ENCODE measurements at regions not wholly inside any gene's neighbourhood (a gene's known extent, or its start where the extent isn't known, plus 50 kb on each side); places are given as distances from the start of the nearest gene placed in this dataset.
"Not testable (repeated sequence)": the region's sequence is repeated elsewhere in the genome, so short reads cannot be mapped to it uniquely, and the experiment has no call there.

DNA sequence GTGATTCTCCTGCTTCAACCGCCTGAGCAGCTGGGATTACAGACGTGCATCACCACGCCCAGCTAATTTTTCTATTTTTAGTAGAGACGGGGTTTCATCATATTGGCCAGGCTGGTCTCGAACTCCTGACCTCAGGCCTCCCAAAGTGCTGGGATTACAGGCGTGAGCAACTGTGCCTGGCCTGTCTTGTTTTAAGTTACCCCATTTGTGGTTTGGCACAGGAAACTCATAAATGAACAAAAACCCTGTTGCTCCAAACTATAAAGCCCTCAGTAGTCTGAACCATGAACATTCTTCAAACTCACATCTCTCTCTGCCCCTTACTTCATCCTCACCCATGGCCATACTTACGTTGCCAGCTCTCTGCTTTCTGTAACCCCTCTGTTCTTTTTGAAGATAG is 61.7 kb downstream of the RHOU start:
- not testable (repeated sequence) for H3K4me2 ChIP-seq (ENCODE audit: low read depth, low read length); DNase-seq

DNA sequence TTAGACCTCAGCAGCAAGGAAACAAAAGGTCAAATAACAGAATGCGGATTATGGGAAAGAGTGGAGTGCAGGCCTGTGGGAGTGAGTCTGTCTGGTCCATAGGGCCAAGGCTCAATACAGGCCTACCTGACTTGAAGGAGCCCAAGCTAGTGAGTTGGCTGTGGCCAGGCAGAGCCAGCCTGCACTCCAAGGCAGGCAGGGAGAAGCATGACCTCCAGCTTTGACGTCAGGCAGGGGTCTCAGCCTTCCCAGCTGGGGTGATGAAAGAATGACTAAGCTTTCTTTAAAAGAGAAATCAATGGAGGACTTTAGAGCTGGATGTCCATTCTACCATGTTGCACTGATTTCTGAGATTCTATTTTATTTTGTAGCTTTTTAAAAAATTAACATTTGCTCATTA is 62.8 kb downstream of the RHOU start:
- H4K20me1 ChIP-seq (ENCODE audit: insufficient read depth, low read length): no peaks in the 10 kb centered on the region
- no peaks in the 10 kb centered on the region for H3K9me2 ChIP-seq (replicated peaks; ENCODE audit: insufficient read depth, low read length)
- H2AFZ ChIP-seq (ENCODE audit: low read length): no peak overlapping the region
- peaks cover 9% of the 10 kb centered on the region; the same call in 1 of the 2 replicates for H3F3A ChIP-seq (ENCODE audit: insufficient read depth, low read length)
- no peaks in the 10 kb centered on the region for H3K36me3 ChIP-seq (replicated peaks; ENCODE audit: insufficient read depth, low read length)
- no peak overlapping the region for H3K4me2 ChIP-seq (ENCODE audit: low read depth, low read length)
- TF ChIP-seq, protein P1, sequence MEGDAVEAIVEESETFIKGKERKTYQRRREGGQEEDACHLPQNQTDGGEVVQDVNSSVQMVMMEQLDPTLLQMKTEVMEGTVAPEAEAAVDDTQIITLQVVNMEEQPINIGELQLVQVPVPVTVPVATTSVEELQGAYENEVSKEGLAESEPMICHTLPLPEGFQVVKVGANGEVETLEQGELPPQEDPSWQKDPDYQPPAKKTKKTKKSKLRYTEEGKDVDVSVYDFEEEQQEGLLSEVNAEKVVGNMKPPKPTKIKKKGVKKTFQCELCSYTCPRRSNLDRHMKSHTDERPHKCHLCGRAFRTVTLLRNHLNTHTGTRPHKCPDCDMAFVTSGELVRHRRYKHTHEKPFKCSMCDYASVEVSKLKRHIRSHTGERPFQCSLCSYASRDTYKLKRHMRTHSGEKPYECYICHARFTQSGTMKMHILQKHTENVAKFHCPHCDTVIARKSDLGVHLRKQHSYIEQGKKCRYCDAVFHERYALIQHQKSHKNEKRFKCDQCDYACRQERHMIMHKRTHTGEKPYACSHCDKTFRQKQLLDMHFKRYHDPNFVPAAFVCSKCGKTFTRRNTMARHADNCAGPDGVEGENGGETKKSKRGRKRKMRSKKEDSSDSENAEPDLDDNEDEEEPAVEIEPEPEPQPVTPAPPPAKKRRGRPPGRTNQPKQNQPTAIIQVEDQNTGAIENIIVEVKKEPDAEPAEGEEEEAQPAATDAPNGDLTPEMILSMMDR (IDR thresholded peaks at IDR 0.05; ENCODE audit: low read length): no peak
- TF ChIP-seq EZH2phosphoT487 (IDR thresholded peaks at IDR 0.05; ENCODE audit: low read length): no peak
- TF ChIP-seq EZH2 (optimal IDR thresholded peaks at IDR 0.05; ENCODE audit: low read depth, low read length): no peak
- no peak overlapping the region for H3K4me3 ChIP-seq (ENCODE audit: low read length)
- peaks cover 14% of the 10 kb centered on the region for H3K4me1 ChIP-seq (ENCODE audit: low read length)
- H3K9me3 ChIP-seq (replicated peaks; ENCODE audit: insufficient read depth, low read length): no peaks in the 10 kb centered on the region
- no peaks in the 10 kb centered on the region for H3K79me2 ChIP-seq (ENCODE audit: low read length)
- H3K27ac ChIP-seq (ENCODE audit: low read length): no peak overlapping the region
- DNase-seq: no peak
- no peaks in the 10 kb centered on the region for H3K27me3 ChIP-seq (replicated peaks; ENCODE audit: insufficient read depth, low read length)
- H3K9ac ChIP-seq (ENCODE audit: low read length): no peak overlapping the region

More for the DNA sequence above, 61.7 kb downstream of the RHOU start:
- peaks cover 14% of the 10 kb centered on the region for H3K4me1 ChIP-seq (ENCODE audit: low read length)
- not testable (repeated sequence) for H3K27me3 ChIP-seq (replicated peaks; ENCODE audit: insufficient read depth, low read length); H3K4me3 ChIP-seq (ENCODE audit: low read length); H3K36me3 ChIP-seq (replicated peaks; ENCODE audit: insufficient read depth, low read length); H2AFZ ChIP-seq (ENCODE audit: low read length); H3K9me2 ChIP-seq (replicated peaks; ENCODE audit: insufficient read depth, low read length); H3K9ac ChIP-seq (ENCODE audit: low read length); H3K79me2 ChIP-seq (ENCODE audit: low read length); H3F3A ChIP-seq (ENCODE audit: insufficient read depth, low read length); H3K27ac ChIP-seq (ENCODE audit: low read length); H3K9me3 ChIP-seq (replicated peaks; ENCODE audit: insufficient read depth, low read length); H4K20me1 ChIP-seq (ENCODE audit: insufficient read depth, low read length)

DNA sequence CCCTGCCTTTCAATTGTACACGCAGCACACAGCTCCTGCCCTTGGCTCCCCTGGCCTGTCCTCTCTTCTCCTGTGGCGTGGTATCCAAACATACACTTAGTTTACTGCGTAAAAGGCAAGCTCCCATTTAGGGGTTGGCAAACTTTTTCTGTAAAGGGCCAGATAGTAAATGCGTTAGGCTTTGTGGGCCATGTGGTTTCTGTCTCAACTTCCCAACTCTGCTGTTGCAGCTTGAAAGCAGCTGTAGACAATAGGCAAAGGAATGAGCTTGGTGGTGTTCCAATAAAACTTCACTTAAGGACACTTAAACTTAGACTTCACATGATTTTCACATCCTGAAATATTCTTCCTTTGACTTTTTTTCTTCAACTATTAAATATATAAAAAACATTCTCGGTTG is 63.3 kb downstream of the RHOU start:
- Histone ChIP-seq H4K20me1 (ENCODE audit: insufficient read depth, low read length) (no peaks in the 10 kb centered on the region), H2AFZ (ENCODE audit: low read length) (no peak overlapping the region), H3K4me1 (ENCODE audit: low read length) (peaks cover 14% of the 10 kb centered on the region), H3K4me3 (ENCODE audit: low read length) (no peak overlapping the region), H3K36me3 (replicated peaks; ENCODE audit: insufficient read depth, low read length) (no peaks in the 10 kb centered on the region), H3K9ac (ENCODE audit: low read length) (no peak overlapping the region), H3K4me2 (ENCODE audit: low read depth, low read length) (no peak overlapping the region), H3K27me3 (replicated peaks; ENCODE audit: insufficient read depth, low read length) (no peaks in the 10 kb centered on the region), H3K79me2 (ENCODE audit: low read length) (no peaks in the 10 kb centered on the region), H3K9me3 (replicated peaks; ENCODE audit: insufficient read depth, low read length) (no peaks in the 10 kb centered on the region), H3K9me2 (replicated peaks; ENCODE audit: insufficient read depth, low read length) (no peaks in the 10 kb centered on the region), H3F3A (ENCODE audit: insufficient read depth, low read length) (peaks cover 9% of the 10 kb centered on the region; the same call in 1 of the 2 replicates), H3K27ac (ENCODE audit: low read length) (no peak overlapping the region)
- no peak for TF ChIP-seq EZH2phosphoT487 (IDR thresholded peaks at IDR 0.05; ENCODE audit: low read length)
- no peak for DNase-seq

DNA sequence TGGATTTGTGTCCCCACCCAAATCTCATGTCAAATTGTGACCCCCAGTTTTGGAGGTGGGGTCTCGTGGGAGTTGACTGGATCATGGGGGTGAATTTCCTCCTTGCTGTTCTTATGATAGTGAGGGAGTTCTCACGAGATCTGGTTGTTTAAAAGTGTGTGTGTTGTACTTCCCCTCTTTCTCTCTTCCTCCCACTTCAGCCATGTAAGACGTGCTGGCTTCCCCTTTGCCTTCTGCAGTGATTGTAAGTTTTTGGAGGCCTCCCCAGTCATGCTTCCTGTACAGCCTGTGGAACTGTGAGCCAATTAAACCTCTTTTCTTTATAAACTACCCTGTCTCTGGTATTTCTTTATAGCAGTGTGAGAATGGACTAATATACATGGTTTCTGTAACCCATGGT is 64.6 kb downstream of the RHOU start:
- H3K4me2 ChIP-seq (ENCODE audit: low read depth, low read length): no peak overlapping the region
- H3K4me1 ChIP-seq (ENCODE audit: low read length): peaks cover 10% of the 10 kb centered on the region
- H3K79me2 ChIP-seq (ENCODE audit: low read length): no peaks in the 10 kb centered on the region
- H3K9me2 ChIP-seq (replicated peaks; ENCODE audit: insufficient read depth, low read length): no peaks in the 10 kb centered on the region
- DNase-seq: no peak
- no peak overlapping the region for H3K27ac ChIP-seq (ENCODE audit: low read length)
- no peaks in the 10 kb centered on the region for H3K9me3 ChIP-seq (replicated peaks; ENCODE audit: insufficient read depth, low read length)
- no peak overlapping the region for H2AFZ ChIP-seq (ENCODE audit: low read length)
- H3K9ac ChIP-seq (ENCODE audit: low read length): no peak overlapping the region
- no peaks in the 10 kb centered on the region for H4K20me1 ChIP-seq (ENCODE audit: insufficient read depth, low read length)
- H3K36me3 ChIP-seq (replicated peaks; ENCODE audit: insufficient read depth, low read length): no peaks in the 10 kb centered on the region
- no peak overlapping the region for H3K4me3 ChIP-seq (ENCODE audit: low read length)
- peaks cover 8% of the 10 kb centered on the region for H3F3A ChIP-seq (ENCODE audit: insufficient read depth, low read length)
- no peaks in the 10 kb centered on the region for H3K27me3 ChIP-seq (replicated peaks; ENCODE audit: insufficient read depth, low read length)
- TF ChIP-seq, protein P1 (IDR thresholded peaks at IDR 0.05; ENCODE audit: low read length): no peak
- TF ChIP-seq EZH2phosphoT487 (IDR thresholded peaks at IDR 0.05; ENCODE audit: low read length) (no peak), EZH2 (optimal IDR thresholded peaks at IDR 0.05; ENCODE audit: low read depth, low read length) (no peak)
